Ishikawa (cell line): ENCODE measurements at regions not wholly inside any gene's neighbourhood (a gene's known extent, or its start where the extent isn't known, plus 50 kb on each side); places are given as distances from the start of the nearest gene placed in this dataset.

Experiments used
- CEBPB ChIP-seq: IDR thresholded peaks from 2 replicates; pipeline ENCODE4 v1.6.1; 2012
- EP300 ChIP-seq: IDR thresholded peaks from 2 replicates; pipeline ENCODE4 v1.6.1; 2012; ENCODE audit warnings: borderline replicate concordance
- FOXM1 ChIP-seq: IDR thresholded peaks from 2 replicates; pipeline ENCODE4 v1.6.1; 2012; ENCODE audit warnings: low read depth, borderline replicate concordance
- RAD21 ChIP-seq: IDR thresholded peaks from 2 replicates; pipeline ENCODE4 v1.6.1; 2012; ENCODE audit warnings: low read depth
- TCF12 ChIP-seq: IDR thresholded peaks from 2 replicates; pipeline ENCODE4 v1.6.1; 2012; ENCODE audit warnings: low read depth

DNA sequence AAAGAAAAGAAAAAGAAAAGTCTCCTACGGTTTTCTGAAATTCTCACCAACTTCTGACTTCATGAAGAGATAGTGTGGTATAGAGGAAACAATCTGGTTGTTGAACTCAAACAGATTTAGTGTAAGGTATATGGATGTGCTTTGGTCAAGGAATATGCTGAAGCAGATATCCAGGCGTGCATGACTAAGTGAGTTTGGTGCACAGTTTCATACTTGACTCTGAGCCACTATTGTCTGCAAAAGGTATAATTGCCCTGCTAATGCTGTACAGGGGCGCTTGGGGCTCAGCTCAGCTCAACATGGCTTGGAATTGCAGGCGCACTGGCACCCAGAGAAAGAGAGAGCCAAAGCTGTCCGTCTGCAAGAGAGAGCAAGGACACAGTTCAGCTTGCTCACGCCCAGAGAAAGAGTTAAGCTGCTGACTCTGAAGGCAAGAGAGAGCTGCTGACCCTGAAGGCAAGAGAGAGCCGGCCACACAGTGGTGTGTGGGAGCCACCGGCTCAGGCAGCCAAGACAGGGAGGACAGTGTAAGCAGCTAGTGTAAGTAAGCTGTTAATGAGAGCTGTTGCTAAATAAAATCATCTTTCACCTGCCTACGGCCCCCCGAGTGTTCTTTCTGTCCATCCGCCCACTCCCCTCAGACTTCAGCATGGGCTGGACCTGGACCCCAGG lies 66.4 kb upstream of the SLC38A4 start:
- TF ChIP-seq EP300 (no peak), RAD21 (no peak), TCF12 (no peak), CEBPB (no peak), FOXM1 (no peak)
